Lower lobe of right lung (tissue), 2 donors: ENCODE measurements at regions not wholly inside any gene's neighbourhood (a gene's known extent, or its start where the extent isn't known, plus 50 kb on each side); places are given as distances from the start of the nearest gene placed in this dataset.

Source experiments
- ATAC-seq, 2 donors: fragments of 200-7000 bp; cut with Tn5 transposase; one replicate each; pipeline ENCODE4 v1.9.1; 2020 to 2022; ENCODE audit warnings: mild to moderate bottlenecking in 2 of 2, moderate library complexity in 2 of 2
- DNase-seq: peaks from one replicate; pipeline ENCODE4 v3.0.0-alpha.2; 2020
- H3K27ac ChIP-seq: fragments of 200-600 bp; one replicate; pipeline ENCODE4 v1.8.0; 2022
- H3K27me3 ChIP-seq: fragments of 200-600 bp; one replicate; pipeline ENCODE4 v1.8.0; 2022; ENCODE audit warnings: low read depth
- H3K36me3 ChIP-seq: fragments of 200-600 bp; one replicate; pipeline ENCODE4 v1.8.0; 2022; ENCODE audit warnings: mild to moderate bottlenecking
- H3K4me1 ChIP-seq: fragments of 200-600 bp; one replicate; pipeline ENCODE4 v1.8.0; 2022
- H3K4me3 ChIP-seq: fragments of 200-600 bp; one replicate; pipeline ENCODE4 v1.8.0; 2022; ENCODE audit warnings: mild to moderate bottlenecking
- H3K9me3 ChIP-seq: fragments of 200-600 bp; one replicate; pipeline ENCODE4 v1.8.0; 2022
- CTCF ChIP-seq: fragments of 200-600 bp; IDR thresholded peaks from one replicate; pipeline ENCODE4 v1.8.0; 2022; ENCODE audit warnings: antibody characterized with exemption, mild to moderate bottlenecking
- intact Hi-C: fragments of 100-400 bp; cut with DNase I; formaldehyde crosslinking; loops from one replicate; pipeline ENCODE4 v1.11.0; 2022
- donor health status: DM: no; HTN: yes; CAD: no; lungs with severe emphysema.

- no peak overlapping the region for H3K4me3 ChIP-seq
- intact Hi-C loops = no loop called here
- no peaks in the 10 kb centered on the region for H3K27me3 ChIP-seq
- TF ChIP-seq CTCF = no peak
- DNase-seq (no peak), ATAC-seq (no peak)
- no peaks in the 10 kb centered on the region for H3K9me3 ChIP-seq
- H3K4me1 ChIP-seq = no peaks in the 10 kb centered on the region
- no peaks in the 10 kb centered on the region for H3K36me3 ChIP-seq
- no peak overlapping the region for H3K27ac ChIP-seq
These were observed 166.5 kb upstream of the GPC6 start for GRCh38 chr13:93060144-93060543.

GRCh38 chr13:93066187-93066586, 160.4 kb upstream of the GPC6 start:
- TF ChIP-seq CTCF = no peak
- no peaks in the 10 kb centered on the region for H3K27me3 ChIP-seq
- ATAC-seq (no peak), DNase-seq (no peak)
- H3K4me3 ChIP-seq = no peak overlapping the region
- H3K36me3 ChIP-seq = no peaks in the 10 kb centered on the region
- no peaks in the 10 kb centered on the region for H3K4me1 ChIP-seq
- no peak overlapping the region for H3K27ac ChIP-seq
- intact Hi-C loops = no loop called here
- no peaks in the 10 kb centered on the region for H3K9me3 ChIP-seq

GRCh38 chr13:93079294-93079693, 147.3 kb upstream of the GPC6 start:
- no peak for TF ChIP-seq CTCF
- Histone ChIP-seq H3K27me3 (no peaks in the 10 kb centered on the region), H3K4me3 (no peak overlapping the region), H3K36me3 (no peaks in the 10 kb centered on the region), H3K4me1 (no peaks in the 10 kb centered on the region), H3K9me3 (no peaks in the 10 kb centered on the region), H3K27ac (no peak overlapping the region)
- ATAC-seq (no peak), DNase-seq (no peak)
- intact Hi-C loops = no loop called here

- no peaks in the 10 kb centered on the region for H3K27me3 ChIP-seq
- no peaks in the 10 kb centered on the region for H3K4me1 ChIP-seq
- TF ChIP-seq CTCF = no peak
- no peaks in the 10 kb centered on the region for H3K36me3 ChIP-seq
- H3K27ac ChIP-seq = no peak overlapping the region
- ATAC-seq (no peak), DNase-seq (no peak)
- H3K9me3 ChIP-seq = no peaks in the 10 kb centered on the region
- intact Hi-C loops = no loop called here
- H3K4me3 ChIP-seq = no peak overlapping the region
These were observed 146.4 kb upstream of the GPC6 start for GRCh38 chr13:93080166-93080565.

- no peak for DNase-seq
- Histone ChIP-seq H3K27me3 (no peaks in the 10 kb centered on the region), H3K27ac (no peak overlapping the region), H3K4me1 (no peaks in the 10 kb centered on the region), H3K36me3 (no peaks in the 10 kb centered on the region), H3K9me3 (no peaks in the 10 kb centered on the region), H3K4me3 (no peak overlapping the region)
- no peak for TF ChIP-seq CTCF
- no peak for ATAC-seq
- intact Hi-C loops = no loop called here
These were observed 146.0 kb upstream of the GPC6 start for GRCh38 chr13:93080587-93080986.

GRCh38 chr13:93086329-93086728, 140.3 kb upstream of the GPC6 start:
- no peak for DNase-seq
- TF ChIP-seq CTCF = no peak
- no peaks in the 10 kb centered on the region for H3K36me3 ChIP-seq
- intact Hi-C loops = no loop called here
- H3K4me3 ChIP-seq = no peak overlapping the region
- peak in 1 of 2 donors; percentile 32 for ATAC-seq
- no peak overlapping the region for H3K27ac ChIP-seq
- no peaks in the 10 kb centered on the region for H3K27me3 ChIP-seq
- no peaks in the 10 kb centered on the region for H3K9me3 ChIP-seq
- H3K4me1 ChIP-seq = no peaks in the 10 kb centered on the region
